Fibroblast of mammary gland (primary cell): ENCODE measurements at regions not wholly inside any gene's neighbourhood (a gene's known extent, or its start where the extent isn't known, plus 50 kb on each side); places are given as distances from the start of the nearest gene placed in this dataset.
"Not testable (repeated sequence)": the region's sequence is repeated elsewhere in the genome, so short reads cannot be mapped to it uniquely, and the experiment has no call there.

Source experiments
- DNase-seq: peaks from one replicate; pipeline ENCODE4 v3.0.0-alpha.2; 2010; ENCODE audit warnings: low read depth
- H3K4me3 ChIP-seq: 2 replicates; pipeline ENCODE4 v1.5.1; 2011; ENCODE audit warnings: low read depth, mild to moderate bottlenecking, low read length, moderate library complexity; ENCODE audit not compliant: control insufficient read depth
- TF ChIP-seq, protein P1 (sequence below): conservative IDR thresholded peaks from 2 replicates; pipeline ENCODE4 v1.5.1; 2011; ENCODE audit warnings: low read depth, low read length, inconsistent platforms; ENCODE audit not compliant: control insufficient read depth, insufficient read depth

DNA sequence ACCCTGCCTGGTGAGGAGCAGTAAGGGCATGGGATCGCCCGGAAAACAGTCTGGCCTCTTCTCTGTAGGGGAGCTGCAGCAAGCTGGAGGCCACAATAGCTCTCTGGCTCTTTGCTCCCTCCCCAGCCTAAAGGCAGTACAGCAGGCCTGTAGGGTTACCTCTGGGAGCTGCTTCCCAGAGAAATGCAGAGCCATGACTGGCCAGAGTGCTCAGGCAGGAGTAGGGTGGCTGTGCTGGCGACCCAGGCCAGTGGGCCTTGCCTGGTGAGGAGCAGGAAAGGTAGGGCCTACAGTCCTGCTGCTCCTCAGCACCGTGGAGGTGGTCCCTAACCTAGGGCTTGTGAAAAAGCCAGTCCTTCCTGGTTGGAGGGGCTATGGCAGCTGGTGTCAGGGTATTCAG, 129.9 kb upstream of the CHD6 start:
- no peak overlapping the region for H3K4me3 ChIP-seq
- TF ChIP-seq, protein P1, sequence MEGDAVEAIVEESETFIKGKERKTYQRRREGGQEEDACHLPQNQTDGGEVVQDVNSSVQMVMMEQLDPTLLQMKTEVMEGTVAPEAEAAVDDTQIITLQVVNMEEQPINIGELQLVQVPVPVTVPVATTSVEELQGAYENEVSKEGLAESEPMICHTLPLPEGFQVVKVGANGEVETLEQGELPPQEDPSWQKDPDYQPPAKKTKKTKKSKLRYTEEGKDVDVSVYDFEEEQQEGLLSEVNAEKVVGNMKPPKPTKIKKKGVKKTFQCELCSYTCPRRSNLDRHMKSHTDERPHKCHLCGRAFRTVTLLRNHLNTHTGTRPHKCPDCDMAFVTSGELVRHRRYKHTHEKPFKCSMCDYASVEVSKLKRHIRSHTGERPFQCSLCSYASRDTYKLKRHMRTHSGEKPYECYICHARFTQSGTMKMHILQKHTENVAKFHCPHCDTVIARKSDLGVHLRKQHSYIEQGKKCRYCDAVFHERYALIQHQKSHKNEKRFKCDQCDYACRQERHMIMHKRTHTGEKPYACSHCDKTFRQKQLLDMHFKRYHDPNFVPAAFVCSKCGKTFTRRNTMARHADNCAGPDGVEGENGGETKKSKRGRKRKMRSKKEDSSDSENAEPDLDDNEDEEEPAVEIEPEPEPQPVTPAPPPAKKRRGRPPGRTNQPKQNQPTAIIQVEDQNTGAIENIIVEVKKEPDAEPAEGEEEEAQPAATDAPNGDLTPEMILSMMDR: no peak
- no peak for DNase-seq

DNA sequence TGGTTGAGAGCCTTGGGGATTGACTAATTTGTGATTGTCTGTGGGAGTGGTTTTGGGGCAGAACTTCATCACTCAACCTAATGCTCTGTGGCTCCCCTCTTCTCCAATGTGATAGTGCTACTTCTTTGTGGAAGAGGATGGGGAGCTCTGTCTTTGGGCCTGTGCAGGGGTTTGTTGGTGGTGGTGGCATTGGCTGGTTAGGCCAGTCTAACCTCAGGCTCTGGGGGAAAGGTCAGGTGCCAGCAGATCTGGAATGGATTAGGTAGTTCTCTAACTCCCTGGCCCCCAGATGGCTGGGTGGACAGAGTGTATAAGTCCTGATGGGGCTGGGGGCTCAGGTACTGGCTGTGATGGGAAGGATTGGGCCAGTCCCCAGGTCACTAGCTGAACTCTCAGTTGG, 129.0 kb upstream of the CHD6 start:
- no peak overlapping the region for H3K4me3 ChIP-seq
- no peak for DNase-seq
- TF ChIP-seq, protein P1: no peak

DNA sequence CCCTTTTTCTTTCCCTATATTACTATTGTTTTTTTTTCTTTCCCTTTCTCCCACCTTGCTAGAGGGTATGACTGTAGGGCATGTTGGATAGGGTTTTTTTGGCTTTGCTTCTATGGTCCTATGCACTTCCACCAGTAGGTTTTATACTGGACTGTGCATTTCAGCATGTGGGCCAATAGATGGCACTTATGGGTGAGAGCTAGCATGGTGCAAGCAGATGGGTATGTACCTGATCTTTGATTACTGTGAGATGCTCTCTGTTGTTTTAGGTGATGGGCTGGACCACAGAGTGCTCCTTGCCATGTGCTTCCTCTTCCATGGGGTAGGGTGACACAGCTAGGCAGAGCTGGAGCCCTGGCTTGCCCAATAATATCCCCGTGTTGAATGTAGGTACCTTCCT, 128.5 kb upstream of the CHD6 start:
- TF ChIP-seq, protein P1: no peak
- H3K4me3 ChIP-seq: no peak overlapping the region
- DNase-seq: no peak

DNA sequence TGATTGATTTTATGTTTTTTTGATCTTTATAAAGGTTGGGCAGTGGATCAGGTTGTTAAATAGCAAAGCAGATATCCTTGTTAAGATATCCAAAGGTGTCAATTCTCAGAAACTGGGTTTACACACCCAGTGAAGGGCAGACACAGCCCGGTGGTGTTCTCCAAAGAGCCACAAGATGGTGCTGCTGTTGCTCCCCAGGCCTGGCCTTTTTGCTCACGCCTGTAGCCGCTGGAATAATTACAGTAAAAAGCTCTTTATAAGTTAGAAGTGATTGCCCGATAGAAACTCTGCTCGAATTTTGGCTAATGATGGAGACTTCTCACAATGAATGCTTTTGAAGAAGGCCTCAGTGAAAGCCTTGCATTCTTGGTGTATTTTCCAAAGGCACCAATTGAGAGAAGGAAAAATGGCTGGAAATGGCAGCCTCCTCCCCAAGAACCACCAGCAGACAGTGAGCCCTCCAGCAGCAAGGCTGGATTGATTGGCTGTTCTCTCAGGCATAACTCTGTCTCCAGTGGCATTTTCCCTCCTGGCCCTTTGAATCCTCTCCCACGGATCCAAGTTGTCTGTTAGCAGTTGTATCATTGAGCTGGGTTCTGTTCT, 120.5 kb upstream of the CHD6 start:
- no peak overlapping the region for H3K4me3 ChIP-seq
- peak; percentile 45 for DNase-seq
- TF ChIP-seq, protein P1: peak; percentile 89

DNA sequence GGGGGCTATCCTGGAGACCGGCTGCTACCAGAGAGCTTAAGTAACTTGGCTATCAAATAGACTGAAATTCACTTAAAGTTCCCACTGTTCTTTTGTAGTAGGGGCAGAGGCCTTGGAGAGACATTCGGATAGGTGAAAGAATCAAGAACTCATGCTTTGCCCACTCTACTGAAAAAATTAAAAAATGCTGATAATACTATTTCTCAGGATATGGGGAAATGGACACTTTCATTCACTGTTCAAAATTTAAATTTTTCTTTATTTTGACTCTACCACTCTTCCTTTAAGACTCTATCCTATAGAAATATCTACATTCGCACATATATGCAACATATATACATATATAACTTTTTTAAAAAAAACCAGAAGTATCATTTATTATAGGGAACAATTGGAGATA, 117.8 kb upstream of the CHD6 start:
- TF ChIP-seq, protein P1: no peak
- DNase-seq: no peak
- no peak overlapping the region for H3K4me3 ChIP-seq

DNA sequence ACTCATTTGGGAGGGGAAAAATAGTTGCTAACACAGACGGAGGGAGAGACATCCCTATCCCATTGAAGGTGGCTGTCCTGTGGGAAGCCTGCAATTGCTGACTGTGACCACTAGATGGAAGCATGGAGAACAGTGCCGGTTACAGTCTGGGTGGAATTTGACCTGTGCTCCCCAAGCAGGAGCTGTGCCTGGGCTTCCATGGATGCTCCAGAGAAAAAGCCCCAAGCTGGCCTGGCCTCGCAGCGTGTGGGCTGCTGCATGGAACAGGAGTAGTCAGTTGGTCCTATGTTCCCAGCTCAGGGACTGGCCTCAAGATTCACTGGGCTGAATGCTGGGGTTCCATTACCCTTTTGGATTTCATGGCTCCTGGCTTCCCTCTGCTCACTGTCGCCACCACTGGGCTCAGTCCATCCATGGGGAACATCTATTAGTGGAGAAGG, 116.3 kb upstream of the CHD6 start:
- TF ChIP-seq, protein P1: peak; percentile 96
- DNase-seq: peak; percentile 48
- no peak overlapping the region for H3K4me3 ChIP-seq

DNA sequence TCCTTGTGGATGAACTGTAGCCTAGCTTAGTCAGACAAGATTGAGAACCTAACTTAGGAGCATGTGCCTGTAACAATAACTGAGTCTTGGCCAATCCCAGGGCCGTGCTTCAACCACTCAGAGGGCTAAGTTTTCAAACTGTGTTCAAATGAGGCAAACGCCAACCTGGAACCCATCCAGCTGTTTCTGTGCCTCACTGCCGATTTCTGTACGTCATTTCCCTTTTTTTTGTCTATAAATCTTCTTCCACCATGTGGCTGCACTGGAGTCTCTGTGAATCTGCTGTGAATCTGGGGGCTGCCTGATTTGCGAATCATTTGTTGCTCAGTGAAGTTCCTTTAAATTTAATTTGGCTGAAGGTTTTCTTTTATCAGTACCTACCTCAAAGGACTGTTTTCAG, 115.0 kb upstream of the CHD6 start:
- TF ChIP-seq, protein P1: no peak
- no peak overlapping the region for H3K4me3 ChIP-seq
- peak; percentile 36 for DNase-seq

DNA sequence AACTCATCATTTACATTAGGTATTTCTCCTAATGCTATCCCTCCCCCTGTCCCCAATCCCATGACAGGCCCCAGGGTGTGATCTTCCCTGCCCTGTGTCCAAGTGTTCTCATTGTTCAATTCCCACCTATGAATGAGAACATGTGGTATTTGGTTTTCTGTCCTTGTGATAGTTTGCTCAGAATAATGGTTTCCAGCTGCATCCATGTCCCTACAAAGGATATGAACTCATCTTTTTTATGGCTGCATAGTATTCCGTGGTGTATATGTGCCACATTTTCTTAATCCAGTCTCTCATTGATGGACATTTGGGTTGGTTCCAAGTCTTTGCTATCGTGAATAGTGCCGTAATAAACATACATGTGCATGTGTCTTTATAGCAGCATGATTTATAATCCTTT, 113.0 kb upstream of the CHD6 start:
- H3K4me3 ChIP-seq, DNase-seq: not testable (repeated sequence)

DNA sequence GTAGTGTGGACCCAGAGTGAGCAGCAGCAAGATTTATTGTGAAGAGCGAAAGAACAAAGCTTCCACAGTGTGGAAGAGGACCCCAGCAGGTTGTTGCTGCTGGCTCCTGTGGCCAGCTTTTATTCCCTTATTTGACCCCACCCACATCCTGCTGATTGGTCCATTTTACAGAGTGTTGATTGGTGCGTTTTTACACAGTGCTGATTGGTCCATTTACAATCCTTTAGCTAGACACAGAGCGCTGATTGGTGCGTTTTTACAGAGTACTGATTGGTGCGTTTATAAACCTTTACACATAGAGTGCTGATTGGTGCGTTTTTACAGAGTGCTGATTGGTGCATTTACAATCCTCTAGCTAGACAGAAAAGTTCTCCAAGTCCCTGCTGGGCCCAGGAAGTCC, 109.5 kb upstream of the CHD6 start:
- H3K4me3 ChIP-seq, DNase-seq: not testable (repeated sequence)
